SK-N-MC (cell line): ENCODE measurements at regions not wholly inside any gene's neighbourhood (a gene's known extent, or its start where the extent isn't known, plus 50 kb on each side); places are given as distances from the start of the nearest gene placed in this dataset.

Source experiments
- EZH2 ChIP-seq: fragments of 200-600 bp; sonication (generic); IDR thresholded peaks from one replicate; pipeline ENCODE4 v1.6.1; 2017; ENCODE audit warnings: antibody characterized with exemption
- POLR2AphosphoS5 ChIP-seq: IDR thresholded peaks from 2 replicates; pipeline ENCODE4 v1.6.1; 2012; ENCODE audit warnings: mild to moderate bottlenecking, low read depth, low read length, borderline replicate concordance

- TF ChIP-seq POLR2AphosphoS5, result no peak
- no peak for TF ChIP-seq EZH2
Observed at GRCh38 chr10:44011603-44011981, 362.9 kb upstream of the ZNF32 start.
